NCI-H69 (cell line): ENCODE measurements at regions not wholly inside any gene's neighbourhood (a gene's known extent, or its start where the extent isn't known, plus 50 kb on each side); places are given as distances from the start of the nearest gene placed in this dataset.

ENCODE experiments used
- DNase-seq: peaks from one replicate; lab custom pipeline; 2025; lab: John Stamatoyannopoulos, UW

- DNase-seq = no peak
Measured at GRCh38 chr13:71087006-71087405, 780.0 kb downstream of the DACH1 start.

DNA sequence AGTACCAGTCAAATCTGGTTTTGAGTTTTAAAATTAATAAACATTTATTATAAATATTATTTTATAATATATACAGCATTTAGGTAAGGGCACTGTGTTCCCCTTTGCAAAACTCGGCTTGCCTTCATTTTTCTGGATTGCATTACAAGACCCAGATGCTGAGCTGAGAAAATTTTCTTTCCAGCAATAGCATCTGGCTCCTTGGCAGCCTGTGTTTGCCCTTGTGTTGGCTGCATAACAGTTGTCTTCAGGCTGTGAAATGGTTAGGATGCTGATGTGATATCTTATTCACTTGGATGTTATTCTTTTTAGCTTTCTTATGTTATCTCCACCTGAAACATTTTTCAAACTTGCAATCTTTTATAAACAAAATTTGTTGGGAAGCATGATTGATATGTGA, 784.4 kb downstream of the DACH1 start:
- DNase-seq = peak; percentile 10

DNA sequence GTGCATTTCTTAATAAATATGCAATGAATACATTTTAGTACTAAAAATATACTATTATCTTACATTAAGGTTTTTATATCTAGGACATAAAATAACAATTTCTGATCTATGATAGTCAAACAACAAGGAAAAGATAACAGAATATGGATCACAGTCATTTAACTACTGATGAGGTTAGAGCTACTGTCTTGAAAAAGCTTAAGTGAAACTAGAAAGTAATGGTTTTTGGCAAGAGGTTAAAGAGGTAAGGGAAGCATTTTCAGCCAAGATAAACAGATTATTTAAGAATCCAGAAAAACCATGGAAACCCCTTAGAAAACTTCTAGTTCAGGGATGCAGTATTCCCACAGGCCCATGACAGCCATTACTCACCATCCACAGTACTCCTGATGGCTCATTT, 787.4 kb downstream of the DACH1 start:
- peak; percentile 38 for DNase-seq

DNA sequence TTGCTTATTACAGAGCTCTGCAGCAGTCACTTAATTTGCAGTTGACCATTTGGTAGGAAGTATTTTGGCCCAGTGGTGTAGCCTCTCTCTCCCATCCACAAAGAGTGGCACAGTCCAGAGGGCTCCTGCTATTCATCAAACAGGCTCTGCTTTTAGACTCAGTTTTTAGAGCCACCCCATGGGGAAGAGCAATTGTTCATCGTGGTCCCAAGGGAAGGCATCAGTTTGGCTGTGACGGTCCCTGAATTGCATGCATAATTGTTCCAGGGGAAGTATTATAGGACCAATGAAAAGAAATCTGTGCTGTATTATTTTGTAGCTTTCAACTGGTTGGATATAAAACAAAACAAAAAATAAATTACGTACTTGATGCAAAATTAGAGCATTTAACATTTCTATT, 799.0 kb downstream of the DACH1 start:
- DNase-seq = peak; percentile 84

DNA sequence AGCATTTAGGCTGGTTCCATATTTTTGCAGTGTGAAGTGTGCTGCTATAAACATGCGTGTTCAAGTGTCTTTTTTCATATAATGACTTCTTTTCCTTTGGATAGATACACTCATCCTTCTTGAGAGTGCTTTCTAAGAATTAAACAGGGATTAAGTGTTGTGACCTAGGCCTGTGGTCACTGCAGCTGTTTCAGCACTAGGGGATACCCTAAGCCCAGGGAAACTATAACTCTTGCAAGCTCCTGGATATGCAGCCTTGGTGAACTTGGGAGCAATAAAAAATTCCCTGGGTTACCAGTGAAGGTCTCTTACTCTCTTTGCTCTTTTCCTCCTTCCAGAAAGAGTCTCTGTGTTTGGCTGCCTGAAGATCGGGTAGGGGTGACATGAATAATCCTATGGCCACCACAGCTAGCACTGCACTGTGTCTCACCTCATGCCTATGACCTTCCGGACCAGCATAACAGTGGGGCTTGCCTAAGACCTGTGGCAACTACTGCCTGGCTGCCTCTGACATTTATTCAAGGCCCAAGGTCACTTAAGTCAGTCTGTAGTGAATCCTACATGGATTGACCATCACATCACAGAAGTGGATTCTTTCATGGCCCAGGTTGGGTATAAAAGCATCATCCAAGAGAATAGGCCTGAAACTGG, 799.7 kb downstream of the DACH1 start:
- peak; percentile 65 for DNase-seq

- DNase-seq = peak; percentile 86
Measured at GRCh38 chr13:71056581-71056980, 810.4 kb downstream of the DACH1 start.

GRCh38 chr13:71055644-71056043, 811.4 kb downstream of the DACH1 start:
- no peak for DNase-seq

- no peak for DNase-seq
Measured at GRCh38 chr13:71055047-71055446, 812.0 kb downstream of the DACH1 start.

- DNase-seq = no peak
Measured at GRCh38 chr13:71054358-71054757, 812.6 kb downstream of the DACH1 start.

DNA sequence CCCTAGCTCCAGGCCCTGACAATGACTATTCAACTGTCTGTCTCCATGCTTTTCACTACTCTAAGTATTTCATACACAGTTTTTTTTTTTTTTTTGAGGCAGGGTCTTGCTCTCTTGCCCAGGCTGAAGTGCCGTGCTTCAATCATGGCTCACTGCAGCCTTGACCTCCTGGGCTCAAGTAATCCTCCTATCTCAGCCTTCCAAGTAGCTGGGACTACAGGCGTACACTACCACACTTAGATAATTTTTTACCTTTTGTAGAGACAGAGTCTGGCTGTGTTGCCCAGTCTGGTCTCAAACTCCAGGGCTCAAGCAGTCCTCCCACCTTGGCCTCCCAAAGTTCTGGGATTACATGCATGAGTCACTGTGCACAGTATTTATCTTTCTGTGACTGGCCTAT, 815.4 kb downstream of the DACH1 start:
- DNase-seq = no peak

GRCh38 chr13:71046360-71047079, 820.5 kb downstream of the DACH1 start:
- peak; percentile 57 for DNase-seq

- DNase-seq = no peak
Measured at GRCh38 chr13:71045101-71045500, 821.9 kb downstream of the DACH1 start.

DNA sequence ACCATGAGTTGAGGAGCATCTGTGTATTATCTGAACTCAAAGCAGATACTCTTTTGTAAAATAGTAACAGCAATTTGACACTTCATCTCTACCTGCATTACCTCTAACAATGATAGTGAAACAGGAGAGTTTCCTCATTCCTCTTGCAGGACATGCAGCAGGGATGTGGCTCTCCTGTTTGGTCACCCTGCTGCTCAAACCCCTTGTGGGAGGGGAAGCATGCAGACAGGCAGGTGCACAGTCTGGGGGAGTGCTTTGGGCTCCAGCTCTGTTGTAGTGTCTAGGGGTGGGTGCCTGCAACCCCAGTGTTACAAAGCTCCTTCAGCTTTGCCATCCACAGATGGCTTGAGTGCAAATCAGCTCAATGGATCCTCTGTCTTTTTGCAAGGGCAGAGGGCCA, 827.6 kb downstream of the DACH1 start:
- DNase-seq = peak; percentile 23

- no peak for DNase-seq
Measured at GRCh38 chr13:71034018-71034417, 833.0 kb downstream of the DACH1 start.

GRCh38 chr13:71033026-71033425, 834.0 kb downstream of the DACH1 start:
- DNase-seq = no peak

DNA sequence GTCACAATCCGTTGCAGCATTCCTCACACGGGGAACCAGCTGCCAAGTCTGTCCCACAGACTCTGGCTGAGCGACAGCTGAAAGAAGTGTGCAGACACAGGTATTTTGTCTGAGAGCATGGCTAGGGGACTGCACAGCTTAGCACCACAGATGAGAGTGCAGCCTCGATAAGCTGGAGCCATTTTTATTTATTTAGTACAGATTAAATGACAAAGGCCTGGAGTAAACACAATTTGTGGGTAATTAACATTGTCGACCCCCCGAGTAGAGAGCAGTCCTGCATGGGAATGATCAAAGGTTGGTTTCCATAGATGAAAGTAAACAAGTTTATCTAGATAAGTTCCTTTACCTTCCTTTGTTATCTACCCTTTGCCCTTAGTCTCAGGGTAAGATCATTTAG, 836.2 kb downstream of the DACH1 start:
- DNase-seq = no peak

DNA sequence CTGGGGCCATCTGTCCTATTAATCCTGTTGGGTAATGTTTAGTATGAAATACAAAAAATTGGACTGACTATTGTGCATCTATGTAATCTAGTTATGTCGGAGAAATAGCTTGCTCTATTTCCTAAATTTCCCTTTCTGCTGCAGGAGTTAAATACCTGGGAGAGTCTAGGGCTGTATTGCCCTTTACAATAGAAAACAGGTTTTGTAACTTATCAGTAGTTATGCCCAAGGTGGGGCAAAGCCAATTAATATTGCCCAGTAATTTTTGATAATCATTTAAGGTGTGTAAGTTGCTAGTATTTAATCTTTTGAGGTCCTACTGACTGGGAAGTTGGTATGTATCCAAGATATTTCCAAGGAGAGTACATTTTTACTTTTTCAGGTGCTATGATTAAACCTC, 838.1 kb downstream of the DACH1 start:
- DNase-seq = no peak

DNA sequence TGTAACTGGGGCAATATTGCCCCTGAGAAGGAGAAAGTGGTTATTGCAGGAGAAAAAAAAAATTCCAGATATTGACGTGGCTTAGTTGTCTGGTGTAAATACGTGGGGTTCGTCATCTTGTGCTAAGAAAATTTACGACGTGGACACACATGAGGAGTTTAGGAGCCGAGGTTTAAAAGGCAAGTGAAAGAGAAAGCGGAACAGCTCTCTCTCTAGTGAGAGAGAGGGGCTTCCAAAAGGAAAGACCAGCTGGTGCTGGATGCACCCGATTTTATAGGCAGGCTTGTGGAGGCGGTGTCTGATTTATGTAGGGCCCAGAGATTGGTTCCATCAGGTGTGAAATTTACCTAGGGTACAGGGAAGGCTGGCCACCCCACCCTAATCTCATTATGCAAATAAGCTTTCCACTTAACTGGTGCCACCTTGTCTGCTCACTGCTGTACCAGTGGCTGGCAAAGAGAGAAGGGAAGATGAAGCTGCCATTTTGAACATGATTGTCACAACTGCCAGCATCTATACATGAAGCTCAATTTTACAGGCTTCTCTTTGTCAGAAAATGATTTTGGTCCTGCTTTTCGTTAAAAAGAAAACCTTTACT, 845.1 kb downstream of the DACH1 start:
- DNase-seq = peak; percentile 53

- no peak for DNase-seq
Measured at GRCh38 chr13:71018995-71019394, 848.0 kb downstream of the DACH1 start.

DNA sequence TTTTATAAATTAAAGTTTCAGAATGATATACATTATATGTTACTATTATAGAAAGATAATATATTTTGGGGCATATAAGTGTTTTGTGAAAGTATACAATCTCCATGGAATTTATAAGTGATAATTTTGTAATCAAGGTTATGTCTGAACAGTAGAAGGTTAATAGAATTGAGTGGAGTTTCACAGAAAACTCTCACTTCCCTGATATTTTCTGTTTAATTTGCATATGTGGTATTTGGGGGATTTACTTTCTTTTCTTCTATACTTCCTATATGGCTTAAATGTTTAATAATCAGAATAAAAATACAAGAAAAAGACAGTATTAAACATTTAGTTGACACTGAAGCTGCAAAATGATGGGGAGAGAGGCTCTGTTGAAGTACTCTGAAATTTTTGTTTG, 848.5 kb downstream of the DACH1 start:
- no peak for DNase-seq

DNA sequence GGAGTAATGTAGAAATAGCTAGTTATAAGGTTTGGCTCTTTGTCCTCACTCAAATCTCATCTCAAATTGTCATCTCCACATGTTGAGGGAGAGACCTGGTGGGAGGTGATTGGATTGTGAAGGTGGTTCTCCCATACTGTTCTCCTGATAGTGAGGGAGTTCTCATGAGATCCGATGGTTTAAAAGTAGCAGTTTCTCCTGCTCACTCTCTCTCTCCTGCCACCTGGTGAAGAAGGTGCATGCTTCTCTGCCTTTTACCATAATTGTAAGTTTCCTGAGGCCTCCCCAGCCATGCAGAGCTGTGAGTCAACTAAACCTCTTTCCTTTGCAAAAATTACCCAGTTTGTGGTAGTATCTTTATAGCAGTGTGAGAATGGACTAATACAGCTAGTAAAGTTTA, 849.4 kb downstream of the DACH1 start:
- peak; percentile 46 for DNase-seq

GRCh38 chr13:71015516-71015915, 851.5 kb downstream of the DACH1 start:
- DNase-seq = no peak

DNA sequence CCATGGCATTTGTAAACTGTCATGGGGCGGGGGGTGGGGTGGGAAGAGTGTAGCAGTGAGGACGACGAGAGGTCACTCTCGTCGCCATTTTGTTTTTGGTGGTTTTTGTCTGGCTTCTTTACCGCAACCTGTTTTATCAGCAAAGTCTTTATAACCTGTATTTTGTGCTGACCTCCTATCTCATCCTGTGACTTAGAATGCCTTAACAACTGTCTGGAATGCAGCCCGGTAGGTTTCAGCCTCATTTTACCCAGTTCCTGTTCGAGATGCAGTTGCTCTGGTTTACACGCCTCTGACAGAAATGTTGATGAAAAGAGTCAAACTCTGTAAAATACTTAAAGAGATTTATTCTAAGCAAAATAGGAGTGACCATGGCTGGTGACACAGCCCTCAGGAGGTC, 852.0 kb downstream of the DACH1 start:
- no peak for DNase-seq

GRCh38 chr13:71005919-71006318, 861.1 kb downstream of the DACH1 start:
- DNase-seq = no peak
